Upper lobe of left lung (tissue), 4 donors: ENCODE measurements at regions not wholly inside any gene's neighbourhood (a gene's known extent, or its start where the extent isn't known, plus 50 kb on each side); places are given as distances from the start of the nearest gene placed in this dataset.
"Not testable (repeated sequence)": the region's sequence is repeated elsewhere in the genome, so short reads cannot be mapped to it uniquely, and the experiment has no call there.

Source experiments
- EP300 ChIP-seq, 4 donors: sonication (generic); formaldehyde crosslinking; IDR thresholded peaks; one replicate each; pipeline ENCODE4 v1.5.1; 2017; ENCODE audit warnings: antibody characterized with exemption in 4 of 4, control low read depth in 2 of 4
- POLR2A ChIP-seq, 4 donors: fragments of 450-650 bp; IDR thresholded peaks; one replicate each; pipeline ENCODE4 v1.5.1; 2016 to 2017; ENCODE audit warnings: antibody characterized with exemption in 4 of 4, mild to moderate bottlenecking in 2 of 4
- TF ChIP-seq, protein P1 (sequence below), 6 experiments: fragments of 450-650 bp in 4 of 6; fragments of 200-600 bp in 2 of 6; sonication (generic) in 2 of 6; IDR thresholded peaks; one replicate each; pipeline ENCODE4 v1.5.1; 2016 to 2019; ENCODE audit warnings: antibody characterized with exemption in 6 of 6

DNA sequence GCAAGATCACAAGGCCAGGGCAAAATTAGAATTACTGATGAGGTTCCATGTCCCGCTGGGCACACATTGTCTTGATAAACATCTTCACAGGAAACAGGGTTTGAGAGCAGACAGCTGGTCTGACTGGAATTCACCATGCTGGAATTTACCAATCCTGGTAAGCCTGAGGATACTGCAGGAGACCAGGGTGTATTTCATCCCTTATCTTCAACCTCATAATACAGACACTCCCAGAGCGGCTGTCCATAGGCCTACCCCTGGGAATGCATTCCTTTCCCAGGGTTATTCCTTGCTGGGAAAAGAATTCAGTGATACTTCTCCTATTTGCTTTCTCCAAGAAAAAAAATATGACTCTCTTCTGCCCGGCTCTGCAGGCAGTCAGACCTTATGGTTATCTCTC lies 875.1 kb upstream of the ACVR2A start:
- TF ChIP-seq, protein P1, sequence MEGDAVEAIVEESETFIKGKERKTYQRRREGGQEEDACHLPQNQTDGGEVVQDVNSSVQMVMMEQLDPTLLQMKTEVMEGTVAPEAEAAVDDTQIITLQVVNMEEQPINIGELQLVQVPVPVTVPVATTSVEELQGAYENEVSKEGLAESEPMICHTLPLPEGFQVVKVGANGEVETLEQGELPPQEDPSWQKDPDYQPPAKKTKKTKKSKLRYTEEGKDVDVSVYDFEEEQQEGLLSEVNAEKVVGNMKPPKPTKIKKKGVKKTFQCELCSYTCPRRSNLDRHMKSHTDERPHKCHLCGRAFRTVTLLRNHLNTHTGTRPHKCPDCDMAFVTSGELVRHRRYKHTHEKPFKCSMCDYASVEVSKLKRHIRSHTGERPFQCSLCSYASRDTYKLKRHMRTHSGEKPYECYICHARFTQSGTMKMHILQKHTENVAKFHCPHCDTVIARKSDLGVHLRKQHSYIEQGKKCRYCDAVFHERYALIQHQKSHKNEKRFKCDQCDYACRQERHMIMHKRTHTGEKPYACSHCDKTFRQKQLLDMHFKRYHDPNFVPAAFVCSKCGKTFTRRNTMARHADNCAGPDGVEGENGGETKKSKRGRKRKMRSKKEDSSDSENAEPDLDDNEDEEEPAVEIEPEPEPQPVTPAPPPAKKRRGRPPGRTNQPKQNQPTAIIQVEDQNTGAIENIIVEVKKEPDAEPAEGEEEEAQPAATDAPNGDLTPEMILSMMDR (IDR thresholded peaks at IDR 0.05) = not testable (repeated sequence)
- not testable (repeated sequence) for TF ChIP-seq POLR2A, EP300 (IDR thresholded peaks at IDR 0.05)
